Adipocyte (in vitro differentiated cells): ENCODE measurements at regions not wholly inside any gene's neighbourhood (a gene's known extent, or its start where the extent isn't known, plus 50 kb on each side); places are given as distances from the start of the nearest gene placed in this dataset.

ENCODE experiments used
- DNase-seq: peaks from one replicate; pipeline ENCODE4 v3.0.0-alpha.2; 2015; ENCODE audit warnings: low read depth
- H3K27me3 ChIP-seq: replicated peaks from 2 replicates; pipeline ENCODE4 v1.7.0; 2013; ENCODE audit warnings: mild to moderate bottlenecking, low read length, moderate library complexity; ENCODE audit not compliant: control insufficient read depth, insufficient read depth
- H3K36me3 ChIP-seq: 2 replicates; pipeline ENCODE4 v1.7.0; 2013; ENCODE audit warnings: low read length, mild to moderate bottlenecking, moderate library complexity; ENCODE audit not compliant: control insufficient read depth, insufficient read depth, severe bottlenecking
- H3K4me1 ChIP-seq: 2 replicates; pipeline ENCODE4 v1.7.0; 2013; ENCODE audit warnings: mild to moderate bottlenecking, low read length, moderate library complexity; ENCODE audit not compliant: control insufficient read depth, insufficient read depth
- H3K4me3 ChIP-seq: 2 replicates; pipeline ENCODE4 v1.7.0; 2013; ENCODE audit warnings: mild to moderate bottlenecking, low read length, moderate library complexity
- H3K9ac ChIP-seq: 2 replicates; pipeline ENCODE4 v1.7.0; 2013; ENCODE audit warnings: mild to moderate bottlenecking, low read length, moderate library complexity
- H3K9me3 ChIP-seq: 2 replicates; pipeline ENCODE4 v1.7.0; 2013; ENCODE audit warnings: mild to moderate bottlenecking, low read length, moderate library complexity; ENCODE audit not compliant: control insufficient read depth

DNA sequence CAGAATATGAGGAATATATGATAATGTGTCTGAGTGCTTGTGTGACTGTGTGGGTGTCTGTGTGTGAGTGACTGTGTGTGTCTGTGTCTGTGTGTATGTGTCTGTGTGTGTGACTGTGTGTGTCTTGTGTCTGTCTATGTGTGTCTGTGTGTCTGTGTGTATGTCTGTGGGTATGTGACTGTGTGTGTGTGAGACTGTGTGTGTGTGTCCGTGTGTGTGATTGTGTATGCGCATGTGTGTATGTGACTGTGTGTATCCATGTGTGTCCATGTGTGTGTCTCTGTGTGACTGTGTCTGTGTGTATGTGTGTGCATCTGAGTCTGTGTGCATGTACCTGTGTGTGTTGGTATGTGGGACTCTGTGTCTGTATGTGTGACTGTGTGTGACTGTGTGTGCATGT, 1361.2 kb upstream of the TMEM132C start:
- H3K4me1 ChIP-seq = no peaks in the 10 kb centered on the region
- no peak overlapping the region for H3K4me3 ChIP-seq
- no peak overlapping the region for H3K9ac ChIP-seq
- no peaks in the 10 kb centered on the region for H3K9me3 ChIP-seq
- no peaks in the 10 kb centered on the region for H3K36me3 ChIP-seq
- no peak for DNase-seq
- no peaks in the 10 kb centered on the region for H3K27me3 ChIP-seq

DNA sequence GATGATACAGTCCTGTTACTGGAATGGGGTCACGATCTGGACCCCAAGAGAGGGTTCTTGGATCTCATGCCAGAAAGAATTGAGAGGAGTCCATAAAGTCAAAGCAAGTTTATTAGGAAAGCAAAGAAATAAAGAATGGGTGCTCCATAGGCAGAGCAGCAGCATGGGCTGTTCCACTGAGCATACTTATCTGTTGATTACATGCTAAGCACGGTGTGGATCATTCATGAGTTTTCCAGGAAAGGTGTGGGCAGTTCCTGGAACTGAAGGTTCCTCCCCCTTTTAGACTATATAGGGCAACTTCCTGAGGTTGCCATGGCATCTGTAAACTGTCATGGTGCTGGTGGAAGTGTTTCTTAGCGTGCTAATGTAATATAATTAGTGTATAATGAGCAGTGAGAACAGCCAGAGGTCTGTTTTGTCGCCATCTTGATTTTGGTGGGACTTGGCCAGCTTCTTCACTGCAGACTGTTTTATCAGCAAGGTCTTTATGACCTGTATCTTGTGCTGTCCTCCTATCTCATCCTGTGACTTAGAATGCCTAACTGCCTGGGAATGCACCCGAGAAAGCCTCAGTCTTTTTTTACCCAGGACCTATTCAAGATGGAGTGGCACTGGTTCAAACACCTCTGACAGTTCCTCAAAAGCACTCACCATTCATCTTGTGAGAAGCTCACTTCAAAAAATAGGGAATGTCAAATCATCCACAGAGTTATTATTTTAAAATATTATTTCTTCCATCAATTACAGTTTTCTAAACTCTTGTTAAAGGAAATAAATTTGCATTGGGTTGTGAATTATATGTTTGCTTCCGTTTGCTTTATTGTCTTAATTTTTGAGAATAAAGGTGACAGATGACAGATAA, 1358.8 kb upstream of the TMEM132C start:
- Histone ChIP-seq H3K36me3 (no peaks in the 10 kb centered on the region), H3K9me3 (no peaks in the 10 kb centered on the region), H3K9ac (no peak overlapping the region), H3K27me3 (no peaks in the 10 kb centered on the region), H3K4me1 (no peaks in the 10 kb centered on the region), H3K4me3 (no peak overlapping the region)
- no peak for DNase-seq

DNA sequence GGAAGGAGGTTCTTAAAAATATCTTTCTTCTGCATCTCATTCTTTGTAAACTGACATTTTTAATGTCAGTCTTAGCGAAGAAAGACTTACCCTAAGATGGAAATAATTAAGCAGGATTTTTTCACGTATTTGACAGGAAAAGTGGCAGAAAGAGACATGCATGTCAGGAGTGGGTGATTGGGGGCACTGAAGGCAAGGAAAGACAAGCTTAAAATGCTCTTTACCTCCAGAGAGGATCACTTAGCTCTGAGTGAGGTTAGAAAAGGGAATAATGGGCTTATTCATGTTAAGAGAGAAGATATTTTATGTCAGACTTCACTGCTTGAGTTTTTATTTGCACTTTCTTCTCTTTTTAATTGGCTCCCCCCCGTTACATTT, 1358.2 kb upstream of the TMEM132C start:
- H3K9me3 ChIP-seq = no peaks in the 10 kb centered on the region
- no peak overlapping the region for H3K9ac ChIP-seq
- H3K4me1 ChIP-seq = no peaks in the 10 kb centered on the region
- no peaks in the 10 kb centered on the region for H3K36me3 ChIP-seq
- DNase-seq = no peak
- H3K4me3 ChIP-seq = no peak overlapping the region
- no peaks in the 10 kb centered on the region for H3K27me3 ChIP-seq

DNA sequence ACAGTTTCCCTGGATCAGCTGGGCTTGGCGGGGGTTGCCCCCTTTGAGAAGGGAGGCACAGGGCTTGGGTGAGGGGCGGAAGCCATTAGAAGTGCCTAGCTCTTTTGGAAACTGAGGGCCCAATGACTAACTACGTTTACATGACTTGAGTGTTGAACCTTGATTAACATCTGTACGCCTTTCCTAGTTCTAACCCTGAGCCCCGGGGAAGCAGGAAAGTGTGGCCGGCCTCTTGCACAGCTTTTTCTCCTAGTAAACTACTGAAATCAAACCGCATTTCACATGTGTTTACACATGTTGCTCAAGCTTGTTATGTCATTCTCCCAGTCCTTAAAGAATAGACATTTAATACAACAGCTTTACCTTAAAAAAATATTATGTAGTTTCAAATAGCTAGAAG, 1356.4 kb upstream of the TMEM132C start:
- H3K4me3 ChIP-seq = no peak overlapping the region
- no peaks in the 10 kb centered on the region for H3K9me3 ChIP-seq
- H3K9ac ChIP-seq = no peak overlapping the region
- H3K36me3 ChIP-seq = no peaks in the 10 kb centered on the region
- no peaks in the 10 kb centered on the region for H3K27me3 ChIP-seq
- no peaks in the 10 kb centered on the region for H3K4me1 ChIP-seq
- no peak for DNase-seq

DNA sequence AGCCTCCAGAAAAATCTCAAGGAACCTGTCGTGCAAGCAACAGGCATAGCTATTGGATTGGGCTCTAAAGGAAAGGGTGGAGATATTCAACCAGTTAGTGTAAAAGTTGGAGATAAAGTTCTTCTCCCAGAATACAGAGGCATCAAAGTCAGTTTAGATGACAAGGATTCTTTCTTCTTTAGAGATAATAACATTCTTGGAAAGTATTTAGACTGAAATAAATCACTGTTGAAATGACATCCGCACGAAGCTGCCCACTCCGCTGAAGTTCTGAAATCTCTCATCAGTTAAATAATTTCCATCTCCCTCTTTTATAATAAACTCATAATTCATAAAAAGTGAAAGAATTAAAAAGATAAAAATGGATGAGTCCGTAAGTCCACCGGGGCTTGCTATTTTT, 1354.9 kb upstream of the TMEM132C start:
- H3K4me1 ChIP-seq = no peaks in the 10 kb centered on the region
- H3K36me3 ChIP-seq = no peaks in the 10 kb centered on the region
- no peak overlapping the region for H3K9ac ChIP-seq
- H3K9me3 ChIP-seq = no peaks in the 10 kb centered on the region
- no peak overlapping the region for H3K4me3 ChIP-seq
- no peaks in the 10 kb centered on the region for H3K27me3 ChIP-seq
- no peak for DNase-seq

DNA sequence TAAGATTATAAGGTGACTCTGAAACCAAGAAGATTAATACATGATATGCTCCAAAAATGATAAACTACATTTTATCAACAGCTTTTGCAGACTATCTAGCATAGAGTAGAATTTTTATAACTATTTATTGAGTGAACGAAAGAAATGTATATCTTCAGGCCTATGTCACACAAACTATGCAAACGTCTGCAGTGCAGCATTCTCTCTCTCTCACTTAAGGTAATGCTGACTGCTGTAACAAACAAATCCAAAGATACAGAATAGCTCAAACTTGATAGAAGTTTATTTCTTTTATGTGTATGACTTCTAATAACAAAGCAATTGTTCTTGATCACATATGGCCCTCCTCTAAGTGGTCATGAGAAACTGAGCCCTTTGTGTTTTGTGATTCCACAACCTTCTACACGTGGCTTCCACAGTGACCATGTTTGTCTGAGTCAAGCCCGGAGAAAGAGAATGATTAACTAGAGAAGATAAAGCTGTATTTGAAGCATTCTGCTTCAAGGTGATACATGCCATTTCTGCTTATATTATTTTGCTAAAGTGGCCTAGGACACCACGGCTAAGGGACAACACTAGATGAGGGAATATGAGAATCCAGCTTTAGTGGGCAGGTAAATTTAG, 1352.7 kb upstream of the TMEM132C start:
- Histone ChIP-seq H3K27me3 (no peaks in the 10 kb centered on the region), H3K4me1 (no peaks in the 10 kb centered on the region), H3K9ac (no peak overlapping the region), H3K36me3 (no peaks in the 10 kb centered on the region), H3K4me3 (no peak overlapping the region), H3K9me3 (peaks cover 3% of the 10 kb centered on the region)
- DNase-seq = no peak

DNA sequence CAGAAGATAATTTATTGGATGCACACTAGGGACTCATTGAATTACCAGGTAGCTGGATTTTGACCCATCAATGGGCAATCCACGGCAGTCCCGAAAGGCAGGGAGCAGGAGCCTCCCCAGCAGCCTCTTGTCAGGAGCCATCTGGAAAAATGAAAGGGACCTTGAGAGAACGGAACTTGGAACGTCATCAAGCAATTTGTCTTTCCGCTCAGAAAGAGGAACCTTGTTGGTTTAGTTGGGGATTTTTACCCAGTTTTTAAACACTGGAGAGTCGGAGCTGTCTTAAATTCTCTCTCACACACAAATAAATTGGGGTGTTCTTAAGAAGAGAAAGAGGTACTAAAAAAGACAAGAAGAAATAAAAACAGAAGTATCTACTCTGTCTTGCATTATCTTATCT, 1351.7 kb upstream of the TMEM132C start:
- Histone ChIP-seq H3K4me3 (no peak overlapping the region), H3K27me3 (no peaks in the 10 kb centered on the region), H3K36me3 (no peaks in the 10 kb centered on the region), H3K4me1 (no peaks in the 10 kb centered on the region), H3K9me3 (peaks cover 3% of the 10 kb centered on the region), H3K9ac (no peak overlapping the region)
- DNase-seq = no peak

DNA sequence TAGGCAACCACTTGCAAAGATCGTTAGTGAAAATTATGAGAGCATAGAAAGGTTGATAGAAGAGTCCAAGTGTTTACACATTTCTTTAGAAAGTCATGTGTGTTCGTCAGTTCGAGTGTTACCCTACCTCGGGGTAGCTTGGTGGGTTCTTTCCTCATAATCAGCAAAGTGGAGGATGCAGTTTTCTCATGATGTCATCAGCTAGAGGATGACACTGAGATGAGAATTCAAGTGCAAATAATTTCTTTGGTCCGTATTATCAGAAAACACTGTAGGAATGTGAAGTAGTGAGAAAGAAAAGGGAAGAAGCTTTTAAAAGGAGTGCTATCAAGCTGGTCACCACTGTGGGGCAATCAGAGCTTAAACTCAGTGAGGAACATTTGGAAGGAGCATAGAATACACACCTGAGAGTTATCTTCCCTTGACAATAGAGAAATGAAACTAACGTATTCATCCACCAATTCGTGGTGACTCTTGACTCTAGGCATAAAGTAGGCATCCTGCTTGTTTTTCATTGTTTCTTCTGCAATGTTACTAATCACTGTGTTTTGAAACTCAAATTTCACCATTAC, 1340.9 kb upstream of the TMEM132C start:
- H3K4me3 ChIP-seq = peak overlapping the region; percentile 9
- no peak overlapping the region for H3K9ac ChIP-seq
- H3K4me1 ChIP-seq = peaks cover 12% of the 10 kb centered on the region
- DNase-seq = peak; percentile 1
- H3K36me3 ChIP-seq = no peaks in the 10 kb centered on the region
- peaks cover 3% of the 10 kb centered on the region for H3K27me3 ChIP-seq
- no peaks in the 10 kb centered on the region for H3K9me3 ChIP-seq

DNA sequence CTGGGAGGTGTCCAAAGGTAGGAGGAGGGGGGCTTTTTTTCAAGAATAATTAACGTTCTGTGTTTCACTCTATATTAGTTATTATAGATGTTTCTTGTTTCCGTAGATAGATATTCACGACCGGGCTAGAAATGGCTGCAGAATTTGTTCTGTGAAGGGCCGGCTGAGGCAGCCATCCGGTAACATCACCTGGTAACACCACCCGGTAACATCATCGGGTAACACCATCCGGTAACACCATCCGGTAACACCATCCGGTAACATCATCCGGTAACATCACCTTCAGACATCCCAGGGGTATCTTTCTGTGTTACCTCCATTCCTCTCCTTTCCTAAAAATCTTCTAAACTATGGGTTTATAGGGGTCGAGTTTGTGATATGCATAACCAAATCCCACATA, 1336.7 kb upstream of the TMEM132C start:
- H3K27me3 ChIP-seq = peaks cover 3% of the 10 kb centered on the region
- H3K9ac ChIP-seq = no peak overlapping the region
- H3K4me1 ChIP-seq = peaks cover 12% of the 10 kb centered on the region
- H3K9me3 ChIP-seq = no peaks in the 10 kb centered on the region
- no peaks in the 10 kb centered on the region for H3K36me3 ChIP-seq
- no peak overlapping the region for H3K4me3 ChIP-seq
- no peak for DNase-seq

DNA sequence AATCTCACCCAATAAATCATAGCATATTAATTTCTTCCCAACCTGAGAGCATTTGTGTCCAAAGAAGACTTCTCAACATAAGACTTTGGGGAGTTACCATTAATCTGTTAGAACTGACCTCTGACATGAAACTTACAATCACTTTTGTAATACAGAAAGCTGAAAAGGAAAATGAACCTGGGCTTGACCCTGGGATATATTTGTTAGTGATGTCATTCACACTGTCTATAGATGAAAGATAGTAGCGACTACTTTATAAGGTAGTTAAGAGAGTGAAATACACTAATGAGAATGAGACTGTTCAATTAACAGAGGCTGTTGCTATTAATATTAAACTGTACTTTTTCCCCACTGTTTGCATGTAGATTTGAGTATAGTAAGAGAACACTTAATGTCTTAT, 1334.8 kb upstream of the TMEM132C start:
- H3K36me3 ChIP-seq = no peaks in the 10 kb centered on the region
- DNase-seq = no peak
- H3K9me3 ChIP-seq = no peaks in the 10 kb centered on the region
- H3K9ac ChIP-seq = no peak overlapping the region
- no peaks in the 10 kb centered on the region for H3K4me1 ChIP-seq
- no peak overlapping the region for H3K4me3 ChIP-seq
- H3K27me3 ChIP-seq = no peaks in the 10 kb centered on the region

DNA sequence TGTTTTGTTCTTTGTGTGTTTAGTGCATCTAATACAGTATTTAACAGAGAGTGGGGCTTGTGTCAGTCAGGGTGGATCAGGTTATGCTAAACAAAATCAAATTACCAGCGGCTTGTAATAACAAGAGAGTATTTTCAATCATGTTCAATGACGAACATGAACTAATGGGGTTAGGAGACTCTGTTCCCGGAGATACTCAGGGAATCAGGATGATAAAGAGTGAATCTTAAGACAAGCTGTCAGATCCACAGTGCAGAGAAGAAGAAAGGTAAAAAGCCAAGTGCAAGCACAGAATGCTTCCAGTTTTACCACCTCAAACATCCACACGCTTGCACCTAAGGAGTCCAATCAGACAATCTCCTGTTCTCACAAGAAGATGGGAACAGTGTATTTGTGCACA, 1331.5 kb upstream of the TMEM132C start:
- Histone ChIP-seq H3K4me3 (no peak overlapping the region), H3K36me3 (no peaks in the 10 kb centered on the region), H3K4me1 (no peaks in the 10 kb centered on the region), H3K27me3 (no peaks in the 10 kb centered on the region), H3K9ac (no peak overlapping the region), H3K9me3 (no peaks in the 10 kb centered on the region)
- DNase-seq = no peak
